T-cell (primary cell): ENCODE measurements at regions not wholly inside any gene's neighbourhood (a gene's known extent, or its start where the extent isn't known, plus 50 kb on each side); places are given as distances from the start of the nearest gene placed in this dataset.

Experiments used
- ATAC-seq, 4 experiments: fragments of 200-7000 bp in 3 of 4; fragments of 150-1000 bp in 1 of 4; cut with Tn5 transposase; replicated peaks in 1 of 4; 1 replicate in 3 of 4; 2 replicates in 1 of 4; pipeline ENCODE4 v1.10.0; 2021; ENCODE audit warnings: moderate library complexity in 3 of 4, mild to moderate bottlenecking in 2 of 4, moderate number of reproducible peaks in 1 of 4
- CTCF ChIA-PET, 2 donors: fragments of 300-600 bp; sonication (Branson Sonifier 250); formaldehyde crosslinking; loops; one replicate each; lab custom pipeline; 2022; ENCODE audit warnings: antibody characterized with exemption in 2 of 2; lab: Charles Lee
- POLR2A ChIA-PET, 2 donors: fragments of 300-600 bp; sonication (Branson Sonifier 250); formaldehyde crosslinking; loops; one replicate each; lab custom pipeline; 2022; ENCODE audit warnings: antibody characterized with exemption in 2 of 2; lab: Charles Lee
- DNase-seq, 35 experiments: peaks; one replicate each; pipeline versions ENCODE4 v3.0.0 to v3.0.0-alpha.2; 2013 to 2023
- H3K27ac ChIP-seq: one replicate; pipeline ENCODE4 v1.5.1; 2013; ENCODE audit warnings: low read length
- H3K27me3 ChIP-seq, 2 experiments: replicated peaks in 1 of 2; 1 replicate in 1 of 2; 2 replicates in 1 of 2; pipeline versions ENCODE4 v1.6.1 to v1.7.0; 2013; ENCODE audit warnings: low read length in 1 of 2, mixed read lengths in 1 of 2; ENCODE audit not compliant: control insufficient read depth in 2 of 2, insufficient read depth in 2 of 2; ENCODE audit errors: extremely low read depth in 1 of 2
- H3K36me3 ChIP-seq, 2 donors: 1 replicate in 1 of 2; 2 replicates in 1 of 2; pipeline versions ENCODE4 v1.6.1 to v1.7.0; 2013; ENCODE audit warnings: low read length in 1 of 2; ENCODE audit not compliant: control insufficient read depth in 2 of 2, insufficient read depth in 1 of 2; ENCODE audit errors: extremely low read depth in 1 of 2
- H3K4me1 ChIP-seq, 2 experiments: 1 replicate in 1 of 2; 2 replicates in 1 of 2; pipeline versions ENCODE4 v1.6.1 to v1.7.0; 2013; ENCODE audit warnings: low read length in 2 of 2, mixed read lengths in 1 of 2; ENCODE audit not compliant: insufficient read depth in 2 of 2, control insufficient read depth in 1 of 2; ENCODE audit errors: extremely low read depth in 1 of 2
- H3K4me3 ChIP-seq, 2 donors: 1 replicate in 1 of 2; 2 replicates in 1 of 2; pipeline versions ENCODE4 v1.5.1 to v1.7.0; 2013; ENCODE audit warnings: mild to moderate bottlenecking in 2 of 2, low read length in 1 of 2, moderate library complexity in 1 of 2; ENCODE audit not compliant: control insufficient read depth in 1 of 2; ENCODE audit errors: extremely low read depth in 1 of 2
- H3K9me3 ChIP-seq: 2 replicates; pipeline ENCODE4 v1.7.0; 2013
- H3K27ac Mint-ChIP-seq, 2 donors: one replicate each; pipeline ENCODE4 v1.8.0; 2020 to 2021; ENCODE audit warnings: mild to moderate bottlenecking in 2 of 2, mixed read lengths in 2 of 2
- H3K27me3 Mint-ChIP-seq, 2 donors: one replicate each; pipeline ENCODE4 v1.8.0; 2021 to 2022; ENCODE audit warnings: mixed read lengths in 2 of 2
- H3K36me3 Mint-ChIP-seq: one replicate; pipeline ENCODE4 v1.8.0; 2021; ENCODE audit warnings: mixed read lengths
- H3K4me1 Mint-ChIP-seq, 3 donors: one replicate each; pipeline ENCODE4 v1.8.0; 2020 to 2022; ENCODE audit warnings: mixed read lengths in 3 of 3, mild to moderate bottlenecking in 1 of 3
- H3K4me3 Mint-ChIP-seq, 3 donors: one replicate each; pipeline ENCODE4 v1.8.0; 2020 to 2022; ENCODE audit warnings: mild to moderate bottlenecking in 3 of 3, mixed read lengths in 3 of 3, moderate library complexity in 3 of 3
- H3K9me3 Mint-ChIP-seq, 3 donors: one replicate each; pipeline ENCODE4 v1.8.0; 2020 to 2022; ENCODE audit warnings: mixed read lengths in 3 of 3
- WGBS: methylation state at CpG from one replicate; pipeline ENCODE4 v1.1.5; 2013; ENCODE audit warnings: missing lambda C conversion rate; ENCODE audit not compliant: insufficient coverage; 5-methylcytosine and 5-hydroxymethylcytosine counted together

DNA sequence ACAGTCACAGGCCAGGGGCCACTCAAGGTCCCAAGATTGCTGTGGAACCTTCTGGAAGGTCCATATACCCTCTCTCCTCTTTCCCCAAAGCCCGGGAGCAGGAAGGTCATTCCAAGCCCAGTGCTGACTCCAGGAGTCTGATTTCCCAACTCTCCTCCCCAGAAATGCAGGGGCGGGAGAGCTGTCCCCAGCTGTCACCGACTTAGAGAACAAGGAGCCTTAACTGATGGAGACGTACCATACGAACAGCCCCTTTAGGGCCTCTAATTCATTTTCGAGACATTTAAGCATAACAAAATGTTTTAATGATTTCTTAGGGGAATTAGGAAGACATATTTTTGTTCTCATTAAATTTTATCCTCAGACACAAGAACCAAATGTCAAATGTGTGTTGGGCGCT lies 99.2 kb downstream of the PHETA1 start:
- Mint-ChIP-seq H3K4me3 (no peak overlapping the region), H3K9me3 (no peaks in the 10 kb centered on the region), H3K27me3 (peaks cover 5 to 14% of the 10 kb centered on the region in 2 donors), H3K36me3 (no peaks in the 10 kb centered on the region), H3K27ac (no peak overlapping the region), H3K4me1 (peaks cover 0 to 7% (median 0%) of the 10 kb centered on the region in 3 donors)
- WGBS, result 85% methylated on average over 2 of the region's 7 CpGs
- Histone ChIP-seq H3K27ac (no peak overlapping the region), H3K4me1 (no peaks in the 10 kb centered on the region), H3K27me3 (peaks cover 0 to 12% of the 10 kb centered on the region in 2 experiments), H3K9me3 (no peaks in the 10 kb centered on the region), H3K36me3 (no peaks in the 10 kb centered on the region), H3K4me3 (no peak overlapping the region)
- DNase-seq (no peak), ATAC-seq (no peak)
- ChIA-PET CTCF (interaction anchor here in 1 of 2 donors (0.6 to 0.7 kb wide), 2 partner anchors 17 to 263 kb away, joined by 3 to 4 read pairs; no protein-coding TSS in a partner anchor), POLR2A (no interaction called here)

DNA sequence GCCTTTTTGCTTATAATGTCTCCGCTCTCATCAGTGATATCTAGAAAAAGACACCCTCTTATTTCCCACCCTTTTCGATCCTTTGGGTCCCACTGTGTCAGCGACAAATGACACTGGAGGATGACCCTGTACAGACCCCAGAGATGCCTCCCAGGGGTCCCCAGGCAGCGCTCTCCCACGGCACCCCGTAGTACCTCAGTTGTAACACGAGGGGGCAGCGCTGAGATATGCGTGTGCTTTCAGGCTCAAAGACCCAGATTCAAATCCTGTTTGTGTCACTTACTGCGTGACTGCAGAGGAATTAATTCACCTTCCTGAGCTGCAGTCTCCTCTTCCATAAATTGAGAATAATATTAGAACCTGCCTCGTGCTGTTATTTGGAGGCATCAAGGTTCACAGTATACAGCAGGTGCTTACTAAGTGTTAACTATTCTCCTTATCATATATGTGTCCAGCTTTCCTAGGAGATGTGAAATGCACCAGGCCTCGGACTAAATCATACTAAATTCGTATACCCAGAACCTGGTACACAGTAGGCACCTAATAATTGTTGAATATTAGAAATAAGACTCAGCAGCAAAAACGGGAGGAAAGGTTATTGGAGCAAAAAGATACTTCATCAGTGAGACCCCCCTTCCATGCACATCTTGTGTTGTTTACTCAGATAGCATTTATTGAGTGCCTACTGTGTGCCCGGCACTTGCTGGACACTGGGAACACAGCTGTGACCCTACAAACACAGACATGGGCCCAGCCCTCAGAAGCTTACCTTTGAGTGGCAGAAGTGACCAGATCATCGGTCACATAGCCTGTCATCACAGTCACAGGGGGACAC lies 99.9 kb downstream of the PHETA1 start:
- no peak for ATAC-seq
- CTCF ChIA-PET, result no interaction called here
- Mint-ChIP-seq H3K4me3 (no peak overlapping the region), H3K27ac (no peak overlapping the region), H3K4me1 (peaks cover 0 to 7% (median 0%) of the 10 kb centered on the region in 3 donors), H3K36me3 (no peaks in the 10 kb centered on the region), H3K27me3 (peaks cover 5 to 16% of the 10 kb centered on the region in 2 donors), H3K9me3 (no peaks in the 10 kb centered on the region)
- no peaks in the 10 kb centered on the region for H3K9me3 ChIP-seq
- 67% methylated on average over 9 of the region's 16 CpGs for WGBS
- POLR2A ChIA-PET, result no interaction called here
- no peaks in the 10 kb centered on the region for H3K36me3 ChIP-seq
- peaks cover 0 to 12% of the 10 kb centered on the region in 2 experiments for H3K27me3 ChIP-seq
- H3K27ac ChIP-seq, result no peak overlapping the region
- H3K4me1 ChIP-seq, result no peaks in the 10 kb centered on the region
- DNase-seq, result peak in 5 of 35 experiments; percentile 2 to 30 (median 3)
- no peak overlapping the region for H3K4me3 ChIP-seq

DNA sequence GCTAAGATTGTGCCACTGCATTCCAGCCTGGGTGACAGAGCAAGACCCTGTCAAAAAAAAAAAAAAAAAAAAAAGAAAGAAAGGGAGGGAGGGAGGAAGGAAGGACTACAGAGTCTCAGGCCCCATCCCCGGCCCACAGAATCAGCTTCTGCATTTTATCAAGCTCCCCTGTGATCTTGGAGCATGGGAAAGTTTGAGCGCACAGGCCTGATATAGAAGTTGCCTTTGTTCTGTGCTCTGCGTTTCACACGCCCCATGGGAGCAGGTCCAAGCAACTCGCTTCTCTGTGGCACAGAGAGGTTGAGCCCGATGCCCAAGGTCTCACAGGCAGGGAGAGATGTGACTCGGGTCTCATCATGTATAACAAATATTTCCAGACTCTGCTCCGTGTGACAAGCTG lies 101.8 kb downstream of the PHETA1 start:
- Mint-ChIP-seq H3K27ac (no peak overlapping the region), H3K4me3 (no peak overlapping the region), H3K9me3 (no peaks in the 10 kb centered on the region), H3K27me3 (peaks cover 8 to 22% of the 10 kb centered on the region in 2 donors), H3K36me3 (no peaks in the 10 kb centered on the region), H3K4me1 (peaks cover 0 to 3% (median 0%) of the 10 kb centered on the region in 3 donors)
- Histone ChIP-seq H3K36me3 (no peaks in the 10 kb centered on the region), H3K27me3 (peaks cover 0 to 19% of the 10 kb centered on the region in 2 experiments), H3K27ac (no peak overlapping the region), H3K4me1 (no peaks in the 10 kb centered on the region), H3K4me3 (no peak overlapping the region), H3K9me3 (no peaks in the 10 kb centered on the region)
- WGBS, result 85% methylated on average over 7 of the region's 8 CpGs
- ChIA-PET POLR2A (no interaction called here), CTCF (interaction anchor here in 1 of 2 donors (0.7 kb wide), 1 partner anchor 56 kb away, joined by 6 read pairs; no protein-coding TSS in a partner anchor)
- ATAC-seq, result no peak
- DNase-seq, result no peak

DNA sequence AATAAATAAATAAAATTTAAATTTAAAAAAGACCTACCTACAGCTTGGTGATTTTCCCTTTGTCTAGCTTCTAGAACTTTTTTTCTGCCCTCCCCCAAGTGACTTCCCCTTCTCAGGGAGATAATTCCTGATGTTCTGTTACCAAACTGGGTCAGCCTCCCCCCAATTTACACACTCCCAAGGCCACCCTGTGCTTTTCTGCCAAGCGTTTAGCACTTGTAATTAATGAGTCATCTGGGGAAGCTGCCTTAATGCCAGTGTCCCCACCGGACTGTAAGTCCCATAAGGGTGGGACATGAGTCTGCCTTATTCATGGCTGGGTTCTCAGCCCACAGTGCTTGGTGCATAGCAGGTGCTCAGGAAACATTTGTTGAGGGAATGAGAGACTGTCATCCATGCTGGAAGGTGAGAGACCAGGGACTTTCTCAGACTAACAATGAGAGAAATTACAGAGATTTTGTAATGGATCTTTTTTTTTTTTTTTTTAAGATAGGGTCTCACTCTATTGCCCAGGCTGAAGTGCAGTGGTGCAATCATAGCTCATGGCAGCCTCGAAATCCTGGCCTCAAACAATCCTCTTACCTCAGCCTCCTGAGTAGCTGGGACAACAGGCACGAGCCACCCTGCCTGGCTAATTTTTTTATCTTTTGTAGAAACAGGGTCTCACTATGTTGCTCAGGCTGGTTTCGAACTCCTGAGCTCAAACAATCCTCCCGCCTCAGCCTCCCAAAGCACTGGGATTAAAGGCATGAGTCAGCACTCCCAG lies 106.8 kb downstream of the PHETA1 start:
- WGBS, result 71% methylated on average over 4 of the region's 6 CpGs
- ChIA-PET POLR2A (no interaction called here), CTCF (no interaction called here)
- H3K4me1 ChIP-seq, result no peaks in the 10 kb centered on the region
- H3K36me3 ChIP-seq, result no peaks in the 10 kb centered on the region
- peaks cover 0 to 26% of the 10 kb centered on the region in 2 experiments for H3K27me3 ChIP-seq
- no peak overlapping the region for H3K4me3 ChIP-seq
- no peak overlapping the region for H3K4me3 Mint-ChIP-seq
- H3K27ac Mint-ChIP-seq, result no peak overlapping the region
- DNase-seq (no peak), ATAC-seq (no peak)
- no peaks in the 10 kb centered on the region for H3K9me3 Mint-ChIP-seq
- peaks cover 3 to 16% of the 10 kb centered on the region in 2 donors for H3K27me3 Mint-ChIP-seq
- H3K27ac ChIP-seq, result no peak overlapping the region
- H3K9me3 ChIP-seq, result no peaks in the 10 kb centered on the region
- H3K36me3 Mint-ChIP-seq, result no peaks in the 10 kb centered on the region
- no peaks in the 10 kb centered on the region for H3K4me1 Mint-ChIP-seq

DNA sequence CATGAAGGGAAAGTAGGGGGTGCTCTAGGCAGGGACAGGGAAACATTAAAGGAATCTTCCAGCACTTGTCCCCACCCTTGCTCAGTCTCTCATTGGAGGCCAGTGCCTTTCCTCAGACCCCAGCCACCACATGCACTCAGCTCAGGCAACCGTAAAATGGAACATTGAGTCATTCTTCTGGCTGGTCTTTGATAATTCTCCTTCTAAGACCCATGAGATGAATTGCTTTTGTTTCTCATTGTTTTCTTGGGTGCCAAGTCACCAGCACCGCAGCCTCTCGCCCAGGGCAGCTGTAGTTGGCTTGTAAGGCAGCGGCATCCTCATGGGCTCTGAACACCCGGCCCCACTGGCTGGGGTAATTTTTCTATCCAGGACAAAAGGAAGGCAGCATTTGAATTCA lies 108.2 kb downstream of the PHETA1 start:
- ChIA-PET CTCF (no interaction called here), POLR2A (no interaction called here)
- peaks cover 3 to 14% of the 10 kb centered on the region in 2 donors for H3K27me3 Mint-ChIP-seq
- H3K4me3 Mint-ChIP-seq, result no peak overlapping the region
- Histone ChIP-seq H3K9me3 (no peaks in the 10 kb centered on the region), H3K27me3 (peaks cover 0 to 30% of the 10 kb centered on the region in 2 experiments), H3K27ac (no peak overlapping the region), H3K4me3 (no peak overlapping the region), H3K4me1 (no peaks in the 10 kb centered on the region), H3K36me3 (no peaks in the 10 kb centered on the region)
- H3K36me3 Mint-ChIP-seq, result no peaks in the 10 kb centered on the region
- H3K9me3 Mint-ChIP-seq, result no peaks in the 10 kb centered on the region
- no peaks in the 10 kb centered on the region for H3K4me1 Mint-ChIP-seq
- WGBS, result 95% methylated on average over 5 of the region's 5 CpGs
- no peak overlapping the region for H3K27ac Mint-ChIP-seq
- ATAC-seq (no peak), DNase-seq (no peak)

DNA sequence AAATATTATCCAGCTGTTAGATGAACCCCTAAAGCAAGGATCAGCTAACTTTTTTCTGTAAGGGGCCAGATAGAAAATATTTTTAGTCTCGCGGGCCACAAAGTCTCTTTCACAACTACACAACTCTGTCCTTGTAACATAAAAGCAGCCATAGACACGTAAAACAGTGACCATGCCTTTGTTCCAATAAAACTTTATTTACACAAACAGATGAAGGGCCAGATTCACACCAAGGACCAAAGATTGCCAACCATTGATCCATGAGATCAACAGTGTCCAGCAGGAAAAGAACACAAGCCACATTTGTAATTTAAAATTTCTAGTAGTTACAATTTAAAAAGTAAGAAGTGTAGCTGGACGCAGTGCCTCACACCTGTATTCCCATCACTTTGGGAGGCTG lies 109.7 kb downstream of the PHETA1 start:
- Histone ChIP-seq H3K36me3 (no peaks in the 10 kb centered on the region), H3K4me3 (no peak overlapping the region), H3K4me1 (no peaks in the 10 kb centered on the region), H3K9me3 (no peaks in the 10 kb centered on the region), H3K27me3 (peaks cover 0 to 27% of the 10 kb centered on the region in 2 experiments), H3K27ac (no peak overlapping the region)
- no peak for ATAC-seq
- peaks cover 3 to 14% of the 10 kb centered on the region in 2 donors for H3K27me3 Mint-ChIP-seq
- CTCF ChIA-PET, result no interaction called here
- no peaks in the 10 kb centered on the region for H3K4me1 Mint-ChIP-seq
- no peak for DNase-seq
- no peaks in the 10 kb centered on the region for H3K9me3 Mint-ChIP-seq
- POLR2A ChIA-PET, result no interaction called here
- H3K4me3 Mint-ChIP-seq, result no peak overlapping the region
- H3K36me3 Mint-ChIP-seq, result no peaks in the 10 kb centered on the region
- 85% methylated on average over 4 of the region's 4 CpGs for WGBS
- H3K27ac Mint-ChIP-seq, result no peak overlapping the region
